GM10266 (cell line): ENCODE measurements at regions not wholly inside any gene's neighbourhood (a gene's known extent, or its start where the extent isn't known, plus 50 kb on each side); places are given as distances from the start of the nearest gene placed in this dataset.

ENCODE experiments used
- DNase-seq: peaks from one replicate; pipeline ENCODE4 v3.0.0; 2012; ENCODE audit errors: extremely low spot score
- TF ChIP-seq, protein P1 (sequence below): IDR thresholded peaks from 2 replicates; pipeline ENCODE4 v1.5.1; 2012; ENCODE audit warnings: mild to moderate bottlenecking, low read depth; ENCODE audit not compliant: control insufficient read depth, insufficient read depth; ENCODE audit errors: missing control alignments

DNA sequence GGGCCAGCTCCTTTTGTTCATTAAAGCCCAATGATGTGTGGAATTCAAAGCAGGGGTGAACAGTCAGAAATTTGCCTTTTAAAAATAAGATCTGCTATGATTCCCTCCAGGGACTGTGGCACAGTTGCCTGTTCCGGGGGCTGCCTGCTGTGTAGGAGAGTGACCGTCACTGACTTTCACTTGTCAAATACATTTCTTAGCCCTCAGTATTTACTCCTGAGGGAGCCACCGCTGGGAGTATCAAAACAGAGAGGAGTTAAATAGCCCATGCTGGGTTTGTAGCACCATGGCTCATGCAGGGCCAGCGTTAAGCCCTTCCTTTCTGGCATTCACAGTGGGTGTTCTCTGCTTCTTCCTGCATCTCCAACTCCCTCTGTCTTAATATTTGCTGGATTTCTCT is 897.8 kb downstream of the SORCS3 start:
- DNase-seq = no peak
- TF ChIP-seq, protein P1, sequence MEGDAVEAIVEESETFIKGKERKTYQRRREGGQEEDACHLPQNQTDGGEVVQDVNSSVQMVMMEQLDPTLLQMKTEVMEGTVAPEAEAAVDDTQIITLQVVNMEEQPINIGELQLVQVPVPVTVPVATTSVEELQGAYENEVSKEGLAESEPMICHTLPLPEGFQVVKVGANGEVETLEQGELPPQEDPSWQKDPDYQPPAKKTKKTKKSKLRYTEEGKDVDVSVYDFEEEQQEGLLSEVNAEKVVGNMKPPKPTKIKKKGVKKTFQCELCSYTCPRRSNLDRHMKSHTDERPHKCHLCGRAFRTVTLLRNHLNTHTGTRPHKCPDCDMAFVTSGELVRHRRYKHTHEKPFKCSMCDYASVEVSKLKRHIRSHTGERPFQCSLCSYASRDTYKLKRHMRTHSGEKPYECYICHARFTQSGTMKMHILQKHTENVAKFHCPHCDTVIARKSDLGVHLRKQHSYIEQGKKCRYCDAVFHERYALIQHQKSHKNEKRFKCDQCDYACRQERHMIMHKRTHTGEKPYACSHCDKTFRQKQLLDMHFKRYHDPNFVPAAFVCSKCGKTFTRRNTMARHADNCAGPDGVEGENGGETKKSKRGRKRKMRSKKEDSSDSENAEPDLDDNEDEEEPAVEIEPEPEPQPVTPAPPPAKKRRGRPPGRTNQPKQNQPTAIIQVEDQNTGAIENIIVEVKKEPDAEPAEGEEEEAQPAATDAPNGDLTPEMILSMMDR = no peak

DNA sequence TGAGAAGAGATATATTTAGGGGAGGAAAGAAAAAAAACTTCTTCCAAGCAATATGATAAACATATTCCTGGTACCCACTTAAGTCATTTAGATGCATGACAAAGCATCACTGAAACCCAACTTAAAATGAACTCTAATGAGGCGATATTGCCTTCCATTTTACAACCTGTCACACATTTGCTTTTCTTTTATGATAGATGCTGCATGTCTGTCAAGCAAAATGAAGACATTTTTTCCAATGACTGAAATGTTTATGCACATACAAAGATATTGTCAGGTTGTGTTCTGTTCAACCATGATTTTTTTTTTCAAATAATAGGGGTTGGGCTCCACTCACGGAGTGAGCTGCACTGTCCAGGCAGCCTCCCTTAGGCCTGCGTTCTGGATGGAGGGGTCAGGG is 894.4 kb downstream of the SORCS3 start:
- TF ChIP-seq, protein P1 = no peak
- DNase-seq = no peak

DNA sequence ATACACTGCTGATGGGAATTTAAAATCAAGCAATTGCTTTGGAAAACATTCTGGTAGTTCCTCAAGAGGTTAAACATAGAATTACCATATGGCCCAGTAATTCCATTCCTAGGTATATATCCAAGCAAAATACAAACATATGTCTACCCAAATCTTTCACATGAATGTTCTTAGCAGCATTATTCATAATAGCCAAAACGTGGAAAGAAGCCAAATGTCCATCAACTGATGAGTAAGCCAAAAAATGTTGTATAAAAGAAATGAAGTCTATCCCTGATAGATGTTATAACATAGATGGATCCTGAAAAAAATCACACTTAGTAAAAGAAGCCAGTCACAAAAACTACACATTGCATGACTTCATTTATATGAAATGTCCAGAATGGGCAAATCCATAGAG is 893.0 kb downstream of the SORCS3 start:
- no peak for DNase-seq
- TF ChIP-seq, protein P1 = no peak

DNA sequence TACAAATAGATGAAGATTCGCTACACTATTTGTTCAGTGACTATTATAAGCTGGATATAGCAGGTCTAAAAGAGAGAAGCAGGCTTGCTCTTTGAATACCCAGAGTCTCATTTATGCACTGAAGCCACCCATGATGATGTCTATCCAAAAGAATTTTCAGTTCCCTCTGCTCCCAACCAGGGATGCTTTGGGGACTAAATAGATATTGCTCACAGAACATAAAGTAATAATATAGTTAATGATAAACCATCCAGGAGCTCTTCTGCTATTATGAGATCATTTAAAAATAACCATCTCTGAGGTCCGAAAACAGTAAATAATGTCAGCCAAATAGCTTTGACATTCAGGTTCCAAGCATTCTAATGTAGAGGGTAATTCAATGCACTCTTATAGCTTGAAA is 875.4 kb downstream of the SORCS3 start:
- no peak for DNase-seq
- TF ChIP-seq, protein P1 = no peak

DNA sequence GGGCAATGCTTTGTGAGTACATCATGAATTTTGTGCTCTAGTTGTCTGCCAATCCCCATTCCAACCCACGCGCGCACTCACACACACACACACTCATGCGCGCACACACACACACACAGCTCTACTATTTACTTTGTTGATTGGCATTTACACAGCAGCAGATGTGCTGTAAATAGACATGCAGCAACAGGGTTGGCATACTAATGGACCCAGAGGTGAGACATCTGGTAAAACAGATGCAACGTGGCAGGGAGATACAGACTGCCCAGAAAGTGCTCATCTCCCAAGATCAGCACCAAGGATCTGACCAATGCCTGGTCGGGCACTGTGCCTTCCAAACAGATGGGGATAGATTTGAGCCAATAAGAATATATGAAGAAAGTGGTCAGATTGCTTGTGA is 873.0 kb downstream of the SORCS3 start:
- no peak for DNase-seq
- TF ChIP-seq, protein P1 = no peak

DNA sequence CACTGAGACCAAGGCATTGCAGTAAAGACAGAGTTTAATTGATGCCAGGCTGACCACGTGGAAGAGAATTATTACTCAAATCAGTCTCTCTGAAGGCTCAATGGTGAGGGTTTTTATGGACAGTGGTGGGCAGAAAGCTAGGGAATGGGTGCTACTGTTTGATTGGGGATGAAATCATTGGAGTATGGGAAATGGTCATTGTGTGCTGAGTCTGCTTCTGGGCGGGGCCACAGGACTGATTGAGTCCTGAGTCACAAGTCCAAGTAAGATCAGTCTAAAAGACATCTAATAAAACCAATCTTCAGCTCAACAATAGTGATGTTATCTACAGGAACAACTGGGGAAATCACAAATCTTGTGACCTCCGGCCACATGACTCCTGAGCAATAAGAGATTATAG is 868.4 kb downstream of the SORCS3 start:
- TF ChIP-seq, protein P1 = no peak
- no peak for DNase-seq

DNA sequence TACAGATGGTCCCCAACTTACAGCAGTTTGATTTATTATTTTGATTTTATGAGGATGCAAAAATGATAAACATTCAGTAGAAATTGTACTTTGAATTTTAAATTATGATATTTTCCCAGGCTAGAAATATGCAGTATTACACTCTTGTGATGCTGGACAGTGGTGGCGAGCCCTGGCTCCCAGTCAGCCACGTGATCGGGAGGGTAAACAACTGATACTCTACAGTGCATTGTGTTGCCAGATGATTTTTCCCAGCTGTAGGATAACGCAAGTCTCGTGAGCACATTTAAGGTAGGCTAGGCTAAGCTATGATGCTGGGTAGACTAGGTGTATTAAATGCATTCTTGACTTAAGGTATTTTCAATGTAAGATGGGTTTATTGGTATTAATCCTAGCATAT is 865.2 kb downstream of the SORCS3 start:
- DNase-seq = no peak
- TF ChIP-seq, protein P1 = no peak
